HL-60 (cell line): ENCODE measurements at regions not wholly inside any gene's neighbourhood (a gene's known extent, or its start where the extent isn't known, plus 50 kb on each side); places are given as distances from the start of the nearest gene placed in this dataset.

Experiments
- DNase-seq, 2 experiments: peaks; one replicate each; pipeline ENCODE4 v3.0.0-alpha.2; 2010 to 2020; ENCODE audit warnings: low read depth in 1 of 2, low spot score in 1 of 2
- H3K27ac ChIP-seq: fragments of 250-450 bp; sonication (Bioruptor Pico); replicated peaks from 2 replicates; pipeline ENCODE4 v1.5.1; 2020; ENCODE audit warnings: mild to moderate bottlenecking, moderate library complexity
- H3K27me3 ChIP-seq: fragments of 250-450 bp; sonication (Bioruptor Pico); 2 replicates; pipeline ENCODE4 v1.5.1; 2021; ENCODE audit warnings: mild to moderate bottlenecking, moderate library complexity; ENCODE audit not compliant: insufficient read depth, poor library complexity, severe bottlenecking
- H3K4me3 ChIP-seq: replicated peaks from 2 replicates; pipeline ENCODE4 v1.5.1; 2011; ENCODE audit warnings: mild to moderate bottlenecking, control low read depth, low read length; ENCODE audit not compliant: insufficient read depth
- GABPA ChIP-seq: IDR thresholded peaks from 2 replicates; pipeline ENCODE4 v1.6.1; 2012; ENCODE audit warnings: low read depth
- POLR2AphosphoS5 ChIP-seq: IDR thresholded peaks from 2 replicates; pipeline ENCODE4 v1.6.1; 2012; ENCODE audit warnings: low read depth
- SPI1 ChIP-seq: IDR thresholded peaks from 2 replicates; pipeline ENCODE4 v1.6.1; 2012; ENCODE audit warnings: low read depth, mild to moderate bottlenecking, borderline replicate concordance
- TF ChIP-seq, protein P1 (sequence below): IDR thresholded peaks from one replicate; pipeline ENCODE4 v1.5.1; 2011; ENCODE audit warnings: low read length, control low read depth, inconsistent platforms; ENCODE audit not compliant: insufficient read depth
- TF ChIP-seq, protein P2 (sequence below): IDR thresholded peaks from 2 replicates; pipeline ENCODE4 v1.6.1; 2012; ENCODE audit warnings: low read depth; ENCODE audit not compliant: insufficient replicate concordance

DNA sequence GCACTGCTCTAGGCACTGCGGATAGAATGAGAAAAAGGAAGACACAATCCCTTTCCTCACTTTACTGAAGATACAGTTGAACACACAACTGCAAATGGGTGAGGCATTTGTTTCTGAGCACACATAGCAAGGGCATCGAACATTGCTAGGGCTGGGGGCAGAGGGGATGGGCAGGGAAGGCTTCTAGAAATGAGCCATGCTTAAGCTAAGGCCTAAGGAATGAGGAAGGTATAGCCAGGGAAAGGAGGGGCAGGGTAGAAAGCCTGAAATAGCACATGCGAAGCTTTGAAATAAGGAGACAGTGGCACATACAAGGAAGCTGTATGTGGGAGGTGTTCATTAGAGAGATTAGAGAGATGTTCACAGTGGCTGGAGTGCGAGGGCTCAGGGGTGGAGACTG, 92.7 kb downstream of the KIF4B start:
- Histone ChIP-seq H3K27ac (no peak overlapping the region), H3K27me3 (no peaks in the 10 kb centered on the region), H3K4me3 (no peak overlapping the region)
- TF ChIP-seq GABPA (no peak), POLR2AphosphoS5 (no peak), SPI1 (no peak)
- TF ChIP-seq, protein P1, sequence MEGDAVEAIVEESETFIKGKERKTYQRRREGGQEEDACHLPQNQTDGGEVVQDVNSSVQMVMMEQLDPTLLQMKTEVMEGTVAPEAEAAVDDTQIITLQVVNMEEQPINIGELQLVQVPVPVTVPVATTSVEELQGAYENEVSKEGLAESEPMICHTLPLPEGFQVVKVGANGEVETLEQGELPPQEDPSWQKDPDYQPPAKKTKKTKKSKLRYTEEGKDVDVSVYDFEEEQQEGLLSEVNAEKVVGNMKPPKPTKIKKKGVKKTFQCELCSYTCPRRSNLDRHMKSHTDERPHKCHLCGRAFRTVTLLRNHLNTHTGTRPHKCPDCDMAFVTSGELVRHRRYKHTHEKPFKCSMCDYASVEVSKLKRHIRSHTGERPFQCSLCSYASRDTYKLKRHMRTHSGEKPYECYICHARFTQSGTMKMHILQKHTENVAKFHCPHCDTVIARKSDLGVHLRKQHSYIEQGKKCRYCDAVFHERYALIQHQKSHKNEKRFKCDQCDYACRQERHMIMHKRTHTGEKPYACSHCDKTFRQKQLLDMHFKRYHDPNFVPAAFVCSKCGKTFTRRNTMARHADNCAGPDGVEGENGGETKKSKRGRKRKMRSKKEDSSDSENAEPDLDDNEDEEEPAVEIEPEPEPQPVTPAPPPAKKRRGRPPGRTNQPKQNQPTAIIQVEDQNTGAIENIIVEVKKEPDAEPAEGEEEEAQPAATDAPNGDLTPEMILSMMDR: no peak
- TF ChIP-seq, protein P2, sequence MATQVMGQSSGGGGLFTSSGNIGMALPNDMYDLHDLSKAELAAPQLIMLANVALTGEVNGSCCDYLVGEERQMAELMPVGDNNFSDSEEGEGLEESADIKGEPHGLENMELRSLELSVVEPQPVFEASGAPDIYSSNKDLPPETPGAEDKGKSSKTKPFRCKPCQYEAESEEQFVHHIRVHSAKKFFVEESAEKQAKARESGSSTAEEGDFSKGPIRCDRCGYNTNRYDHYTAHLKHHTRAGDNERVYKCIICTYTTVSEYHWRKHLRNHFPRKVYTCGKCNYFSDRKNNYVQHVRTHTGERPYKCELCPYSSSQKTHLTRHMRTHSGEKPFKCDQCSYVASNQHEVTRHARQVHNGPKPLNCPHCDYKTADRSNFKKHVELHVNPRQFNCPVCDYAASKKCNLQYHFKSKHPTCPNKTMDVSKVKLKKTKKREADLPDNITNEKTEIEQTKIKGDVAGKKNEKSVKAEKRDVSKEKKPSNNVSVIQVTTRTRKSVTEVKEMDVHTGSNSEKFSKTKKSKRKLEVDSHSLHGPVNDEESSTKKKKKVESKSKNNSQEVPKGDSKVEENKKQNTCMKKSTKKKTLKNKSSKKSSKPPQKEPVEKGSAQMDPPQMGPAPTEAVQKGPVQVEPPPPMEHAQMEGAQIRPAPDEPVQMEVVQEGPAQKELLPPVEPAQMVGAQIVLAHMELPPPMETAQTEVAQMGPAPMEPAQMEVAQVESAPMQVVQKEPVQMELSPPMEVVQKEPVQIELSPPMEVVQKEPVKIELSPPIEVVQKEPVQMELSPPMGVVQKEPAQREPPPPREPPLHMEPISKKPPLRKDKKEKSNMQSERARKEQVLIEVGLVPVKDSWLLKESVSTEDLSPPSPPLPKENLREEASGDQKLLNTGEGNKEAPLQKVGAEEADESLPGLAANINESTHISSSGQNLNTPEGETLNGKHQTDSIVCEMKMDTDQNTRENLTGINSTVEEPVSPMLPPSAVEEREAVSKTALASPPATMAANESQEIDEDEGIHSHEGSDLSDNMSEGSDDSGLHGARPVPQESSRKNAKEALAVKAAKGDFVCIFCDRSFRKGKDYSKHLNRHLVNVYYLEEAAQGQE: no peak
- no peak for DNase-seq

DNA sequence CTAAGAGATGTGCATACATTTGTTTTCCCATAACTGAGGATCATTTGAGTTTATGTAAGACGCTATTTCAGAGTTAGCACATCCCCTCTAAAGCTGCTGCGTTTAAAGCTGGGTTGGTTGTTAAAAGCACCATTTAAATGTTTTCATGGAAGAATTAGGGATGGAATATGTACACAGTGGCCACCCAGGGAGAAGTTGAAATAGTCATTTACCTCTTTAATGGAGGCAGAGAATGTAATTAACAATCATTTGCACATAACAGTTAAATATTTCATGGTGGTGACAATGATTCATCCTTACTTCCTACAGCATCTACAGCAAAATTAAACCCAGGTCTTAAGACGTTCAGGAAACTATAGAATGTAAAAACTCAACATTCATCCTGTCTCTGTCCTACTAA, 100.3 kb downstream of the KIF4B start:
- H3K4me3 ChIP-seq: no peak overlapping the region
- no peaks in the 10 kb centered on the region for H3K27me3 ChIP-seq
- no peak overlapping the region for H3K27ac ChIP-seq
- no peak for DNase-seq
- TF ChIP-seq GABPA (no peak), POLR2AphosphoS5 (no peak)

DNA sequence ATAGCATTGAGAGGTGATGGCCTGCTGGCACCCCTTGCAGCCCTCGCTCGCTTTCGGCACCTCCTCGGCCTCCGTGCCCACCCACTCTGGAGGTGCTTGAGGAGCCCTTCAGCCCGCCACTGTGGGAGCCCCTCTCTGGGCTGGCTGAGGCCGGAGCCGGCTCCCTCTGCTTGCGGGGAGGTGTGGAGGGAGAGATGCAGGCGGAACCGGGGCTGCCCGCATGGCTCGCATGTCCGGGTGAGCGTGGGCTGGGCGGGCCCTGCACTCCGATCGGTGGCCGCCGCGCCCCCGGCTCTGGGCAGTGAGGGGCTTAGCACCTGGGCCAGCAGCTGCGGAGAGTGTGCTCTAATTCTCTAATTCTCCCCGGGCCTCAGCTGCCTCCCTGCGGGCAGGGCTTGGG, 101.1 kb downstream of the KIF4B start:
- no peak for DNase-seq
- no peaks in the 10 kb centered on the region for H3K27me3 ChIP-seq
- TF ChIP-seq, protein P2: no peak
- TF ChIP-seq POLR2AphosphoS5 (no peak), SPI1 (no peak), GABPA (no peak)
- TF ChIP-seq, protein P1: no peak
- no peak overlapping the region for H3K27ac ChIP-seq
- H3K4me3 ChIP-seq: no peak overlapping the region

DNA sequence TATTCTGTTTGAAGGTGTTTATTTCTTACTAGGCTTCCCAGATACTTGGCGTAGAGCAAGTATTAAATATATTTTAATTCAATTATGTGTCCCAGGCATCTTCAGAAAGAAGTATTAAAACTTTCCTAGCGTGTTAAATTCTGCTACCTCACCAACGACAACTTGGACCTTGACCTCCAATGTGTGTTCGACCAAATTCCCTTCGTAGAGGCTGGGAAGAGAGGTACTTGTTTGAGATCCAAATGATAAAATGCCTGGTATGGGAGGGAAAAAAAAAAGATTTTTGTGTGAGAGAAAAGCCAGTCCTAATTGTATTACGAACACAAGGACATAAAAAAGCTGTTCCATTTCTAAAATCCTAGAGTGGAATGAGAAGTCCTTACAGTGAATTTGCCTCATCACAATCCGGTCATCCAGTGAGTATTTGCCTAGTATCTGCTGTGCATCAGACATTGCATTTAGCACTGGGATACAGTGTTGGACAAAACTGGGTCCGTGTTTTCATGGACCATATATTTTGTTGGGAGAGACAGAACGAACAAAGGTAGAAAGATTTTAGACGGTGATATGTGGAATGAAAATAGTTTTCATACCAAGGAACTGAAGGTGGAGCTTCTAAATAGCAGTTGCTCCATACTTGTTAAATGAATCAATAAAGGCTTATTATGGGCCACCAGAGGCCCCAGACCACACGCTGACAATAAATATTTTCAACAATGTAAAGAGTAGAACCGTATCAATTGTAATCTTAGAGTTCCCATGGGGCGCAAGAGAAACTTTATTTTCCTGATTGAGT, 103.1 kb downstream of the KIF4B start:
- Histone ChIP-seq H3K27ac (no peak overlapping the region), H3K27me3 (no peaks in the 10 kb centered on the region), H3K4me3 (no peak overlapping the region)
- TF ChIP-seq, protein P1: no peak
- no peak for TF ChIP-seq GABPA
- TF ChIP-seq, protein P2: no peak
- TF ChIP-seq SPI1: no peak
- DNase-seq: no peak
